ENCODE measurements at regions not wholly inside any gene's neighbourhood (a gene's known extent, or its start where the extent isn't known, plus 50 kb on each side); places are given as distances from the start of the nearest gene placed in this dataset.

GRCh38 chr13:76331943-76332712 is 554.1 kb downstream of the KCTD12 start:
- TF ChIP-seq POLR2A (IDR thresholded peaks at IDR 0.05; ENCODE audit: control extremely low read depth in 1 of 2, low read depth in 2 of 2, low read length in 2 of 2): no peak
- TF ChIP-seq, protein P1, sequence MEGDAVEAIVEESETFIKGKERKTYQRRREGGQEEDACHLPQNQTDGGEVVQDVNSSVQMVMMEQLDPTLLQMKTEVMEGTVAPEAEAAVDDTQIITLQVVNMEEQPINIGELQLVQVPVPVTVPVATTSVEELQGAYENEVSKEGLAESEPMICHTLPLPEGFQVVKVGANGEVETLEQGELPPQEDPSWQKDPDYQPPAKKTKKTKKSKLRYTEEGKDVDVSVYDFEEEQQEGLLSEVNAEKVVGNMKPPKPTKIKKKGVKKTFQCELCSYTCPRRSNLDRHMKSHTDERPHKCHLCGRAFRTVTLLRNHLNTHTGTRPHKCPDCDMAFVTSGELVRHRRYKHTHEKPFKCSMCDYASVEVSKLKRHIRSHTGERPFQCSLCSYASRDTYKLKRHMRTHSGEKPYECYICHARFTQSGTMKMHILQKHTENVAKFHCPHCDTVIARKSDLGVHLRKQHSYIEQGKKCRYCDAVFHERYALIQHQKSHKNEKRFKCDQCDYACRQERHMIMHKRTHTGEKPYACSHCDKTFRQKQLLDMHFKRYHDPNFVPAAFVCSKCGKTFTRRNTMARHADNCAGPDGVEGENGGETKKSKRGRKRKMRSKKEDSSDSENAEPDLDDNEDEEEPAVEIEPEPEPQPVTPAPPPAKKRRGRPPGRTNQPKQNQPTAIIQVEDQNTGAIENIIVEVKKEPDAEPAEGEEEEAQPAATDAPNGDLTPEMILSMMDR (IDR thresholded peaks at IDR 0.05; ENCODE audit: control extremely low read depth in 1 of 3, insufficient read depth in 1 of 3, low read depth in 1 of 3, low read length in 3 of 3): no peak
- no peak for TF ChIP-seq TBP (IDR thresholded peaks at IDR 0.05; ENCODE audit: low read depth, low read length)
- no peak for TF ChIP-seq USF2 (IDR thresholded peaks at IDR 0.05; ENCODE audit: low read length)
- no peak for TF ChIP-seq POLR2AphosphoS5 (IDR thresholded peaks at IDR 0.05; ENCODE audit: low read depth, low read length)
- no peak for TF ChIP-seq CBX5 (IDR thresholded peaks at IDR 0.05; ENCODE audit: low read depth, low read length)

All from H1 (cell line).